GM10248 (cell line): ENCODE measurements at regions not wholly inside any gene's neighbourhood (a gene's known extent, or its start where the extent isn't known, plus 50 kb on each side); places are given as distances from the start of the nearest gene placed in this dataset.

Experiments
- CTCF ChIA-PET: fragments of 300-600 bp; sonication (Branson Sonifier 250); formaldehyde crosslinking; extraction: SDS; loops from one replicate; lab custom pipeline; 2021; ENCODE audit warnings: antibody characterized with exemption; lab: Yijun Ruan, JAX
- POLR2A ChIA-PET: fragments of 350-650 bp; sonication (Branson Sonifier 250); formaldehyde crosslinking; extraction: SDS; loops from one replicate; lab custom pipeline; 2020; ENCODE audit warnings: antibody characterized with exemption; lab: Yijun Ruan, JAX
- DNase-seq: peaks from one replicate; pipeline ENCODE4 v3.0.0; 2012; ENCODE audit errors: extremely low spot score
- TF ChIP-seq, protein P1 (sequence below): IDR thresholded peaks from 2 replicates; pipeline ENCODE4 v1.5.1; 2012; ENCODE audit warnings: mild to moderate bottlenecking, low read depth; ENCODE audit errors: extremely low read depth, missing control alignments, control extremely low read depth

DNA sequence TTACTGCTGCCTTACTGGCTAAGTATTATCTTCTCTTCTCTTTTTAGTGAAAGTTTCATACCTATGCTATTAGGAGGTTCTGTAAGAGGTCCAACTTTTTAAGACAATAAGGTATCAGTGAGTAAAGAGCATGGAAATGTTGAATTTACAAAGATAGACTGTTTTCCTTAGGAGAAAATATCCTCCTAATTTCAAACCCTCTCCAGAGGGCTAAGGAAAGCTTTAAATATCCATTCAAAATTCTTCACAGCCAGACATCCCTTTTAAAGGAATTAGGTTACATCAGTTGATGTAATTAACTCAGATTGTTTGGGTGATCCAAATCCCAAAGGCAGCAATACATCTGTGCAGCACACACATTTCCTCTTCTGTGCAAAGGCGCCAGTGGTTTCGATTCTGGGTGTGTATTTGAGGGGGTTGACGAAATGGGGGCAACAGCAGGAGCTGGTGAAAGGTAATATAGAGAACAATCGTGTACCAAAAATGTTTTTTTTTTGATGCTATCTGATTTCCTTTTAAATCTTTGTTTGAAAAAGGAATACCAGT lies 273.8 kb upstream of the RPS23 start:
- no peak for DNase-seq
- ChIA-PET CTCF (interaction anchor here (1.4 kb wide), 1 partner anchor 17 kb away, joined by 3 read pairs; no protein-coding TSS in a partner anchor), POLR2A (no interaction called here)
- TF ChIP-seq, protein P1, sequence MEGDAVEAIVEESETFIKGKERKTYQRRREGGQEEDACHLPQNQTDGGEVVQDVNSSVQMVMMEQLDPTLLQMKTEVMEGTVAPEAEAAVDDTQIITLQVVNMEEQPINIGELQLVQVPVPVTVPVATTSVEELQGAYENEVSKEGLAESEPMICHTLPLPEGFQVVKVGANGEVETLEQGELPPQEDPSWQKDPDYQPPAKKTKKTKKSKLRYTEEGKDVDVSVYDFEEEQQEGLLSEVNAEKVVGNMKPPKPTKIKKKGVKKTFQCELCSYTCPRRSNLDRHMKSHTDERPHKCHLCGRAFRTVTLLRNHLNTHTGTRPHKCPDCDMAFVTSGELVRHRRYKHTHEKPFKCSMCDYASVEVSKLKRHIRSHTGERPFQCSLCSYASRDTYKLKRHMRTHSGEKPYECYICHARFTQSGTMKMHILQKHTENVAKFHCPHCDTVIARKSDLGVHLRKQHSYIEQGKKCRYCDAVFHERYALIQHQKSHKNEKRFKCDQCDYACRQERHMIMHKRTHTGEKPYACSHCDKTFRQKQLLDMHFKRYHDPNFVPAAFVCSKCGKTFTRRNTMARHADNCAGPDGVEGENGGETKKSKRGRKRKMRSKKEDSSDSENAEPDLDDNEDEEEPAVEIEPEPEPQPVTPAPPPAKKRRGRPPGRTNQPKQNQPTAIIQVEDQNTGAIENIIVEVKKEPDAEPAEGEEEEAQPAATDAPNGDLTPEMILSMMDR, result no peak

DNA sequence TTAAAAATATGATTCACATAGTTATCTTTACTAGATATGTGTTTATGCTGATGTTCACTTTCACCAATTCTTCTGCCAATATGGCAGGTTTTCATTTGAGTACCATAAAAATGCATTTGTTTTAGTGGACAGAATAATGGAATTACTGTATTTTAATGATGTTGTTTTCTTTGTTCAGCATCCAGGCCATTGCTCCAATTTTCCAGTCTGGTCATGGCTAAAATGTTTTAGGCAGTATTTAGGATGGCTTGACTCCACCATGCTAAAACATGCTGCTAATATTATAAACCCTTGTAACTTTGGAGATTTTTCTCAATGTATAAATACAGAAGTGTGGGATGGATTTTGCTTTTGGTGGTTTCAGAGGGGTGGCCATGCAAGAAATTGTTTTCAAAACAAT lies 273.0 kb upstream of the RPS23 start:
- no peak for DNase-seq
- CTCF ChIA-PET, result no interaction called here
- TF ChIP-seq, protein P1, result no peak
- POLR2A ChIA-PET, result no interaction called here

DNA sequence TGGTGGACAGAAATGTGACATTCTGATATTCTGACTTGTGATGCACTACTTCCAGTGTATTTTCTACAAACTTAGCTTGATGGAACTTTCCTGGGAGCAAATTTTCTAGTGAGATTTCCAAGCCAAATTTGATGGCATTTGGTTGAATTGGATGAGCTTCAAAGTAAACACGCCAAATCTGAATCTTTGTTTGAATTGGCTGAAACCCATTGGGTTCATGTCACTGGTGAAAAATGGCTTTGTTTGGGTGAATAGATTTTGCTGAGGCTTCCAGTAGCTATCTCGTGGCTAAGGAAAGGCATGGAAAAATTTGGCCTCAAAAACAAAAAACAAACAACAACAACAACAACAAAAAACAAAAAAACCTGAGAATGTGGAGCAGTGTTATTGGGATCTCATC lies 271.1 kb upstream of the RPS23 start:
- CTCF ChIA-PET, result interaction anchor here (2.6 kb wide), 1 partner anchor 11 kb away, joined by 8 read pairs; no protein-coding TSS in a partner anchor
- DNase-seq, result no peak
- POLR2A ChIA-PET, result no interaction called here
- TF ChIP-seq, protein P1, result no peak

DNA sequence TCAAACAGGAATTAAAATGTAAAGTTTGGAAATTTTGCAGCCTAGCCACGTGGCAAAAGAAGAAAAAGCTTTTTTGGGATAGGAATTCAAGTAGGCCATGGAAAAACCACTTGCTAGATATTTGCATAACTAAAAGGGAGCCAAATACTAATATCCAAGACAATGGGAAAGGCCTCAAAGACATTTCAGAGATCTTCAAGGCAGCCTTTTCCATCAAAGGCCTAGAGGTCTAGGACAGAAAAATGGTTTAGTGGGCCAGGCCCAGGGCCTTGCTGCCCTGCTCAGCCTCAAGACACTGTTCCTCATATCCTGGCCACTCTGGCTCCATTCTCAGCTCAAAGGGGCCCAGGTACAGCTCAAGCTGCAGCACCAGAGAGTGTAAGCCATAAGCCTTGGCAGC lies 265.9 kb upstream of the RPS23 start:
- CTCF ChIA-PET, result no interaction called here
- POLR2A ChIA-PET, result no interaction called here
- DNase-seq, result no peak
- TF ChIP-seq, protein P1, result no peak

DNA sequence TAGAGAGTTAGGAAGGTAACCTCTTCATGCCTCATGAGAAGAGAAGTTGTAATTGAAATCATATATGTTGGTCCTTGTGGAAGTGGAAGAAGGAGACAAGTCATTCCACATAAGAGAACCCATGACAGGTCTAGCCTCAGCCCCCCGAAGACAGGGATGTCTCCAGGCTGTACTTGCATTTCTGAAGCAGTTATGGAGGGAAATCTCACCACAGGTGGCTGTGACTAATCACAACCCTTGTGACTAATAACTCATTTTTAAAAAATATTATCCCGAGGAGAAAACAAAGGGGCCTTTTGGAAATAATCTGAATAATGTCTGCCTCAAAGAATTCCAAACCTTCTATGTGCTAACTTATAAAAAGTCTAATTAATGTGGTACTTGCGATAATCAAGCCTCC lies 262.1 kb upstream of the RPS23 start:
- ChIA-PET POLR2A (no interaction called here), CTCF (interaction anchor here (1.0 kb wide), 1 partner anchor 23 kb away, joined by 3 read pairs; no protein-coding TSS in a partner anchor)
- TF ChIP-seq, protein P1, result no peak
- no peak for DNase-seq

DNA sequence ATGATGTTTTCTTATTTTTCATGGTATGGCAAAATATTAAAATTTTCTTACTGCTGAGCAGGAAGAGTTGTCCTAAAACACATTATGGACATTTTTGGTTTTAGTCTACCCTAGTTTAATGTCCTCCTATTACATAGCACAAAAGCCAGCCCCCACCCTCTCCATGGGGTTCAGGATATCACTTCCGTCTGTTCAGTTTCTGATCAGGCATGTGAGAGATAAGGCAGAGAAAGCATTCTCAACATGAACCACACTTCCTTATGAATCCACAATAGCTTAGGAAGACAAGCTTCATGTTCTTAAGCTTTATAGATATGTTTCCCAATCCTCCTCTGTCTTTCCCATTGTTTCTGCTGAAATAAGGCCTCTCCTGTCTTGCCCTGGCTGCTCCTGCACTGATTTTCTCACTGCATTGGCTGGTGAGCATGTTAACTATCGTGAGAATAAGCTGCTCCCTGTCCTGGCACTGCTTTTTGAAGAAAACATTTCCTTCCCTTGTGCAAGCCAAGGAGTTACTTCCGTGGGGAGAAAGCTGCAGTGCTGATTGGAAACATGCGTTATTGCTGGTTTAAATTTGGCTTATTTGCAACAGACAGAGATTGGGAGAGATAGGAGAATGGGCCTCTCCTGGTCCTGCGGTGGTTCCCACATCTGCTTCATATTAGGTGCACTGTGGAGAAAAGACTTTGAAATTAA lies 260.3 kb upstream of the RPS23 start:
- ChIA-PET CTCF (interaction anchor here (2.3 kb wide), 1 partner anchor 10 kb away, joined by 8 read pairs; no protein-coding TSS in a partner anchor), POLR2A (no interaction called here)
- TF ChIP-seq, protein P1, result no peak
- DNase-seq, result no peak
